Caco-2 (cell line): ENCODE measurements at regions not wholly inside any gene's neighbourhood (a gene's known extent, or its start where the extent isn't known, plus 50 kb on each side); places are given as distances from the start of the nearest gene placed in this dataset.

Source experiments
- BruUV-seq: library from RNA; stranded (reverse); fragments of 400-500 nt; replicated peaks from 2 replicates; lab custom pipeline; 2021; lab: Mats Ljungman, UMichigan
- CTCF ChIA-PET: fragments of 300-600 bp; sonication (Branson Sonifier 250); formaldehyde crosslinking; loops from one replicate; lab custom pipeline; 2022; ENCODE audit warnings: antibody characterized with exemption; lab: Charles Lee
- POLR2A ChIA-PET: fragments of 300-600 bp; sonication (Branson Sonifier 250); formaldehyde crosslinking; loops from one replicate; lab custom pipeline; 2022; ENCODE audit warnings: antibody characterized with exemption; lab: Charles Lee
- DNase-seq, 2 experiments: peaks; one replicate each; pipeline versions ENCODE4 v3.0.0 to v3.0.0-alpha.2; 2020 to 2022
- H3K27me3 ChIP-seq: replicated peaks from 2 replicates; pipeline ENCODE4 v1.6.0; 2011; ENCODE audit warnings: low read length; ENCODE audit not compliant: control insufficient read depth, insufficient read depth
- H3K36me3 ChIP-seq: 2 replicates; pipeline ENCODE4 v1.5.1; 2011; ENCODE audit warnings: low read length; ENCODE audit not compliant: control insufficient read depth, insufficient read depth
- H3K4me1 ChIP-seq: fragments of 250-450 bp; sonication (Bioruptor Pico); 2 replicates; pipeline ENCODE4 v1.5.1; 2020; ENCODE audit warnings: mild to moderate bottlenecking
- H3K4me3 ChIP-seq: 2 replicates; pipeline ENCODE4 v1.5.1; 2011; ENCODE audit warnings: low read depth, mild to moderate bottlenecking, control low read depth, low read length
- H3K9me3 ChIP-seq: fragments of 250-450 bp; sonication (Bioruptor Pico); 2 replicates; pipeline ENCODE4 v1.5.1; 2020; ENCODE audit warnings: mild to moderate bottlenecking, moderate library complexity
- H3K27ac Mint-ChIP-seq: one replicate; pipeline ENCODE4 v1.8.0; 2022; ENCODE audit warnings: mixed read lengths; ENCODE audit not compliant: unreplicated experiment
- H3K27me3 Mint-ChIP-seq: one replicate; pipeline ENCODE4 v1.8.0; 2022; ENCODE audit warnings: mixed read lengths; ENCODE audit not compliant: insufficient read depth, unreplicated experiment
- H3K36me3 Mint-ChIP-seq: one replicate; pipeline ENCODE4 v1.8.0; 2022; ENCODE audit warnings: mild to moderate bottlenecking, mixed read lengths; ENCODE audit not compliant: insufficient read depth, unreplicated experiment
- H3K4me1 Mint-ChIP-seq: one replicate; pipeline ENCODE4 v1.8.0; 2022; ENCODE audit warnings: low read depth, mixed read lengths; ENCODE audit not compliant: unreplicated experiment
- H3K4me3 Mint-ChIP-seq: one replicate; pipeline ENCODE4 v1.8.0; 2022; ENCODE audit warnings: mild to moderate bottlenecking, moderate library complexity, mixed read lengths; ENCODE audit not compliant: unreplicated experiment
- H3K9me3 Mint-ChIP-seq: one replicate; pipeline ENCODE4 v1.8.0; 2022; ENCODE audit warnings: mixed read lengths; ENCODE audit not compliant: unreplicated experiment
- CTCF ChIP-seq, 2 experiments: fragments of 200-600 bp in 1 of 2; IDR thresholded peaks; 1 replicate in 1 of 2; 2 replicates in 1 of 2; pipeline versions ENCODE4 v1.5.1 to v1.8.0; 2011 to 2022; ENCODE audit warnings: antibody characterized with exemption in 1 of 2, control low read depth in 1 of 2, inconsistent platforms in 1 of 2, low read depth in 1 of 2, low read length in 1 of 2, mild to moderate bottlenecking in 1 of 2, moderate library complexity in 1 of 2; ENCODE audit not compliant: insufficient read depth in 1 of 2, severe bottlenecking in 1 of 2, unreplicated experiment in 1 of 2
- intact Hi-C: fragments of 100-400 bp; cut with micrococcal nuclease; formaldehyde crosslinking; loops from one replicate; pipeline ENCODE4 v1.10.0; 2022; ENCODE audit not compliant: unreplicated experiment

- Histone ChIP-seq H3K27me3 (no peaks in the 10 kb centered on the region), H3K4me1 (no peaks in the 10 kb centered on the region), H3K4me3 (no peak overlapping the region), H3K9me3 (no peaks in the 10 kb centered on the region), H3K36me3 (no peaks in the 10 kb centered on the region)
- Mint-ChIP-seq H3K4me1 (no peaks in the 10 kb centered on the region), H3K4me3 (no peak overlapping the region), H3K27ac (no peak overlapping the region), H3K36me3 (no peaks in the 10 kb centered on the region), H3K9me3 (no peaks in the 10 kb centered on the region), H3K27me3 (peaks cover 2% of the 10 kb centered on the region)
- intact Hi-C loops = no loop called here
- BruUV-seq = no TSS peak
- no peak for DNase-seq
- TF ChIP-seq CTCF (IDR thresholded peaks at IDR 0.05; ENCODE audit: insufficient read depth in 1 of 2, low read depth in 1 of 2, low read length in 1 of 2, severe bottlenecking in 1 of 2, unreplicated experiment in 1 of 2) = no peak
- POLR2A ChIA-PET = no interaction called here
- CTCF ChIA-PET = no interaction called here
Observed at GRCh38 chr16:60989592-60989991, 1046.6 kb downstream of the CDH8 start.

GRCh38 chr16:60979119-60979518 is 1057.1 kb downstream of the CDH8 start:
- Mint-ChIP-seq H3K36me3 (no peaks in the 10 kb centered on the region), H3K4me3 (no peak overlapping the region), H3K9me3 (no peaks in the 10 kb centered on the region), H3K27me3 (no peaks in the 10 kb centered on the region), H3K27ac (no peak overlapping the region), H3K4me1 (no peaks in the 10 kb centered on the region)
- BruUV-seq = no TSS peak
- Histone ChIP-seq H3K4me3 (no peak overlapping the region), H3K27me3 (no peaks in the 10 kb centered on the region), H3K4me1 (no peaks in the 10 kb centered on the region), H3K36me3 (no peaks in the 10 kb centered on the region), H3K9me3 (no peaks in the 10 kb centered on the region)
- intact Hi-C loops = no loop called here
- ChIA-PET CTCF (no interaction called here), POLR2A (no interaction called here)
- no peak for DNase-seq
- TF ChIP-seq CTCF (IDR thresholded peaks at IDR 0.05; ENCODE audit: insufficient read depth in 1 of 2, low read depth in 1 of 2, low read length in 1 of 2, severe bottlenecking in 1 of 2, unreplicated experiment in 1 of 2) = no peak

GRCh38 chr16:60949800-60950199 is 1086.4 kb downstream of the CDH8 start:
- Mint-ChIP-seq H3K9me3 (peaks cover 2% of the 10 kb centered on the region), H3K27me3 (no peaks in the 10 kb centered on the region), H3K4me1 (no peaks in the 10 kb centered on the region), H3K27ac (no peak overlapping the region), H3K4me3 (no peak overlapping the region), H3K36me3 (no peaks in the 10 kb centered on the region)
- no TSS peak for BruUV-seq
- CTCF ChIA-PET = no interaction called here
- DNase-seq = no peak
- POLR2A ChIA-PET = no interaction called here
- no peaks in the 10 kb centered on the region for H3K4me1 ChIP-seq
- TF ChIP-seq CTCF (IDR thresholded peaks at IDR 0.05; ENCODE audit: insufficient read depth in 1 of 2, low read depth in 1 of 2, low read length in 1 of 2, severe bottlenecking in 1 of 2, unreplicated experiment in 1 of 2) = no peak
- H3K4me3 ChIP-seq = no peak overlapping the region
- H3K9me3 ChIP-seq = no peaks in the 10 kb centered on the region
- no peaks in the 10 kb centered on the region for H3K36me3 ChIP-seq
- no peaks in the 10 kb centered on the region for H3K27me3 ChIP-seq
- intact Hi-C loops = no loop called here
